ENCODE measurements at regions not wholly inside any gene's neighbourhood (a gene's known extent, or its start where the extent isn't known, plus 50 kb on each side); places are given as distances from the start of the nearest gene placed in this dataset.
A peak's percentile ranks its signal among the peaks of the same experiment; 100 is the strongest.

DNA sequence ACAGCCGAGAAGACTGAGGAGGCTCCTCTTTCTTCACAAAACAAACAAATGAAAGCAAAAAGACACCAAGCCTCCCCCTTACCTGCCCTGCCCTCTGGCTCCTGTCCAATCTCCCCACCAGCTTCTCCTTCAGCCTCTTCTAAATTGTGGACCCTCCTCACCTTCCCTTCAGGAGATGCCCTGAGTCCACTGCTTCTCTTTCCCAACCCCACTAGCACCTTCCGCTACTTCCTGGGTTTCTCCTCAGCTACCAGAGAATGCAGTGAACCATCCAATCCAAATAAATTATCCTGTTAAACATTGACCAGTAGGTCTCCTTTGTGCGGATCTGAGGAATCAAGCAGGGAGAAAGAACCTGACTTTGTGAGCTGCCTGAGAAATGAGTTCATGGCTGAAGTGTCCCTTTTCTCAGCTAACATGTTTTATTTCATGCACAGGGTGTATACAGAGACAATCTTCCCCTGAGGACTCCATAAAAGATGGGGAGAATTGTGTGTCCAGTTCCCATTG is 63.2 kb upstream of the VPREB1 start:
- TF ChIP-seq POLR2A (IDR thresholded peaks at IDR 0.05) = no peak
- TF ChIP-seq, protein P1, sequence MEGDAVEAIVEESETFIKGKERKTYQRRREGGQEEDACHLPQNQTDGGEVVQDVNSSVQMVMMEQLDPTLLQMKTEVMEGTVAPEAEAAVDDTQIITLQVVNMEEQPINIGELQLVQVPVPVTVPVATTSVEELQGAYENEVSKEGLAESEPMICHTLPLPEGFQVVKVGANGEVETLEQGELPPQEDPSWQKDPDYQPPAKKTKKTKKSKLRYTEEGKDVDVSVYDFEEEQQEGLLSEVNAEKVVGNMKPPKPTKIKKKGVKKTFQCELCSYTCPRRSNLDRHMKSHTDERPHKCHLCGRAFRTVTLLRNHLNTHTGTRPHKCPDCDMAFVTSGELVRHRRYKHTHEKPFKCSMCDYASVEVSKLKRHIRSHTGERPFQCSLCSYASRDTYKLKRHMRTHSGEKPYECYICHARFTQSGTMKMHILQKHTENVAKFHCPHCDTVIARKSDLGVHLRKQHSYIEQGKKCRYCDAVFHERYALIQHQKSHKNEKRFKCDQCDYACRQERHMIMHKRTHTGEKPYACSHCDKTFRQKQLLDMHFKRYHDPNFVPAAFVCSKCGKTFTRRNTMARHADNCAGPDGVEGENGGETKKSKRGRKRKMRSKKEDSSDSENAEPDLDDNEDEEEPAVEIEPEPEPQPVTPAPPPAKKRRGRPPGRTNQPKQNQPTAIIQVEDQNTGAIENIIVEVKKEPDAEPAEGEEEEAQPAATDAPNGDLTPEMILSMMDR (IDR thresholded peaks at IDR 0.05) = no peak
- ATAC-seq (peak; percentile 24 to 54 (median 42)), DNase-seq (no peak)
- Histone ChIP-seq H3K4me1 (no peaks in the 10 kb centered on the region), H3K4me3 (no peak overlapping the region), H3K36me3 (no peaks in the 10 kb centered on the region), H3K9me3 (no peaks in the 10 kb centered on the region), H3K27me3 (no peaks in the 10 kb centered on the region), H3K27ac (no peak overlapping the region)
- WGBS (ENCODE audit: insufficient coverage, low coverage, low lambda C conversion rate, missing lambda C conversion rate) = 27% methylated on average over 3 of the region's 3 CpGs
- intact Hi-C loops (cut with DNase I) = no loop called here

DNA sequence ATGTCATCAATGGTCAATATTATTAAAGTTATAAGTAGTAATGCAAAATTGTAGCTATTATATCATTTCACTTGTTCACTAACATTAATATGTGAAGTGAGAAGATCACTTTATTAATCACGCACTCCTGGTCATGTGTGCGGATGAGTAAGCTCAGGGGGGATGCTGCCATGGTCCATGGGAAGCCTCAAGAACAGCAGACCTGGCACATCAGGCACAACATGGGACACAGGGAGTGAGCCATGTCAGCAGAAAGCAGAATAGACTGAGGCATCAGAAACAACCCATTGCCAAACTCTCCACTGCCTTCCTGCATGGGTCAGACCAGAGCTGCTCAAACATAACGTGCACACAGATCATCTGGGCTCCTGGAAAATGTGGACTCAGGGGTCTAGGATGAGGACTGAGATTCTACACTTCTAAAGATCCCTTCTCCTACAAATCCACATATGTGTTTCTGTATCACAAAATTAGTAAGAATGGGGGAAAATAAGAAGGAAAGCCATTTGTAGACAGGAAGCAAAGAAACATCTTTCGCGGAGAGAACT is 63.8 kb upstream of the VPREB1 start:
- no peaks in the 10 kb centered on the region for H3K4me1 ChIP-seq
- intact Hi-C loops (cut with DNase I) = no loop called here
- H3K4me3 ChIP-seq = no peak overlapping the region

DNA sequence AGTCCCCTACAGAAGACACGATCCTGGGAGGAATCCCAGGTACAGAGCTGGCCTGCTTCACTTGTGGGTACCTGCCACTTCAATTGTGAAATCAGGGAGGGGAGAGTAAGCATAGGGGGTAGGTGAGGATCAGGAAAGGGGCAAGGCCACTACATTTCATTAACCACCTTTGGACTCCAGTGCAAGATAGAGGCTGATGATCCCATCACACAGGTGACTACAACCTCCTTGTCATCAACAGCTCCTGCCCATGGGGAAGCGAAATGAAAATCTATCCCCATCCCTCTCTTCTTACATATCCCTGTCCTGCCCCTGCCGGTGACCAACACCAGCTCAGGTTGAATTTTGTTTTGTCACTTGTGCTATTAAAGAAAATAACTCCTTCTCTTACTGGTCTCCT is 64.7 kb upstream of the VPREB1 start:
- Histone ChIP-seq H3K9me3 (no peaks in the 10 kb centered on the region), H3K27ac (no peak overlapping the region), H3K27me3 (no peaks in the 10 kb centered on the region), H3K4me3 (no peak overlapping the region), H3K4me1 (no peaks in the 10 kb centered on the region), H3K36me3 (no peaks in the 10 kb centered on the region)
- intact Hi-C loops (cut with DNase I) = no loop called here
- WGBS (ENCODE audit: insufficient coverage, low coverage, low lambda C conversion rate, missing lambda C conversion rate) = 62% methylated on average over 3 of the region's 3 CpGs
- TF ChIP-seq POLR2A (IDR thresholded peaks at IDR 0.05) = no peak
- ATAC-seq (no peak), DNase-seq (no peak)

More for the DNA sequence above, 63.8 kb upstream of the VPREB1 start:
- TF ChIP-seq POLR2A (IDR thresholded peaks at IDR 0.05) = no peak
- TF ChIP-seq, protein P1 (IDR thresholded peaks at IDR 0.05) = no peak
- ATAC-seq (no peak), DNase-seq (no peak)
- H3K9me3 ChIP-seq = no peaks in the 10 kb centered on the region
- H3K27me3 ChIP-seq = no peaks in the 10 kb centered on the region
- no peaks in the 10 kb centered on the region for H3K36me3 ChIP-seq
- 67% methylated on average over 4 of the region's 5 CpGs for WGBS (ENCODE audit: insufficient coverage, low coverage, low lambda C conversion rate, missing lambda C conversion rate)
- no peak overlapping the region for H3K27ac ChIP-seq

DNA sequence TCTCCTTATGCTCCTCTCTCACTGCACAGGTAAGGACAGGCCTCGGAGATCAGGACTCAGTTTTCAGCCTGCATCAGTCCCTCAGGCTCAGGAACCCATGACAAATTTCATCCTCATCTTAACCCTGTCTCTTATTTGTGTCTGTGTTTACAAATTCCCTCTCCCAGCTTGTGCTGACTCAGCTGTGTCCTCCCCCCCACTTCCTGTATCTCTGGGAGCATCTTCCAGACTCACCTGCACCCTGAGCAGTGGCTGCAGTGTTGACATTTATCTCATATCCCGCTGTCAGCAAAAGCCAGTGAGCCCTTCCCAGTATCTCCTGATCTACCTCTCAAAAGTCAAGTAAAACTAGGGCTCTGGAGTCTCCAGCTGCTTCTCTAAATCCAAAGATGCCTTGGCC is 65.6 kb upstream of the VPREB1 start:
- Histone ChIP-seq H3K4me3 (no peak overlapping the region), H3K4me1 (no peaks in the 10 kb centered on the region), H3K36me3 (no peaks in the 10 kb centered on the region), H3K9me3 (no peaks in the 10 kb centered on the region), H3K27ac (no peak overlapping the region), H3K27me3 (no peaks in the 10 kb centered on the region)
- ATAC-seq (no peak), DNase-seq (no peak)
- TF ChIP-seq, protein P1 (IDR thresholded peaks at IDR 0.05) = no peak
- TF ChIP-seq POLR2A (IDR thresholded peaks at IDR 0.05) = no peak
- WGBS (ENCODE audit: insufficient coverage, low coverage, low lambda C conversion rate, missing lambda C conversion rate) = 29% methylated on average over 2 of the region's 2 CpGs
- intact Hi-C loops (cut with DNase I) = no loop called here

DNA sequence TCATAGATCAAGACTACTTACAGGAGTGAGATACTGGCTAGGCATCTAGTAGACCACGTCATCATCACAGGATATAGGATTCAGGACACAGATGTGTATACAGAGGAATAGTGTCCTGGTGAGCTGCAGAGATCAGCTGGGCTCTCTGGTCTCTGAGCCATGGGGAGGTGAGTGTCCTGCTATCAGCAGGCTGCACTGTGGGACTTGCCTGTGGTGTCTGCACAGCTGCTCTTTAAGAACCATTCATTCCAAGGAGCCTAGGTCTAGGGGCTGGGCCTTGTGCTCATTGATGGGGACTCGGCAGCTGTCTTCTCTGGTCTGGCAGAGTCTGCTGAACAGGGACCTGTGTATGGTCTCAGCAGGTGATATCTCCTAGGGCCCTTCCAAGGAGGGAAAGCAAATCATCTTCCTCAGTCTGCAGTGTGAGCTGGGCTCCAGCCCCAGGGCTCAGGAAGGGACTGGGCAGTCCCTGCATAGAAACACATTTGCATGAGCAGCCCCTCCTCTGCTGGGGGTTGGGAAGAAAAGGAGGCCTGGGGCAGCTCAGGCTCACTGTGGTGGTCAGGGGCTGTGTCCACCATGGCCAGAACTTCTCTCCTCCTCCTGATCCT is 66.1 kb upstream of the VPREB1 start:
- TF ChIP-seq POLR2A (IDR thresholded peaks at IDR 0.05) = no peak
- TF ChIP-seq, protein P1 (IDR thresholded peaks at IDR 0.05) = no peak
- 50% methylated on average over 1 of the region's 2 CpGs for WGBS (ENCODE audit: insufficient coverage, low coverage, low lambda C conversion rate, missing lambda C conversion rate)
- H3K4me3 ChIP-seq = no peak overlapping the region
- H3K9me3 ChIP-seq = no peaks in the 10 kb centered on the region
- H3K36me3 ChIP-seq = no peaks in the 10 kb centered on the region
- no peaks in the 10 kb centered on the region for H3K4me1 ChIP-seq
- intact Hi-C loops (cut with DNase I) = no loop called here
- no peaks in the 10 kb centered on the region for H3K27me3 ChIP-seq
- no peak for DNase-seq
- ATAC-seq = peak in 1 of 4 donors; percentile 25
- no peak overlapping the region for H3K27ac ChIP-seq

Measured in right lobe of liver (tissue), 6 donors.